ENCODE measurements at regions not wholly inside any gene's neighbourhood (a gene's known extent, or its start where the extent isn't known, plus 50 kb on each side); places are given as distances from the start of the nearest gene placed in this dataset.

GRCh38 chr4:36618102-36618501 lies 336.7 kb downstream of the DTHD1 start:
- no peaks in the 10 kb centered on the region for H3K9me3 Mint-ChIP-seq (ENCODE audit: unreplicated experiment)
- Histone ChIP-seq H3K27me3 (replicated peaks; ENCODE audit: control insufficient read depth, insufficient read depth, low read length) (no peaks in the 10 kb centered on the region; the same call in 1 of the 2 replicates), H3K4me3 (ENCODE audit: low read depth, low read length) (no peak overlapping the region), H3K36me3 (ENCODE audit: control insufficient read depth, insufficient read depth, low read length) (no peaks in the 10 kb centered on the region), H3K4me1 (no peaks in the 10 kb centered on the region), H3K9me3 (no peaks in the 10 kb centered on the region)
- ChIA-PET POLR2A (no interaction called here), CTCF (no interaction called here)
- no peaks in the 10 kb centered on the region for H3K36me3 Mint-ChIP-seq (ENCODE audit: insufficient read depth, unreplicated experiment)
- no TSS peak for BruUV-seq (replicated peaks)
- H3K27me3 Mint-ChIP-seq (ENCODE audit: insufficient read depth, unreplicated experiment), result peaks cover 4% of the 10 kb centered on the region
- DNase-seq, result no peak
- no peak overlapping the region for H3K27ac Mint-ChIP-seq (ENCODE audit: unreplicated experiment)
- intact Hi-C loops (cut with micrococcal nuclease; ENCODE audit: unreplicated experiment), result no loop called here
- H3K4me1 Mint-ChIP-seq (ENCODE audit: low read depth, unreplicated experiment), result no peaks in the 10 kb centered on the region
- no peak overlapping the region for H3K4me3 Mint-ChIP-seq (ENCODE audit: unreplicated experiment)
- TF ChIP-seq, protein P1, sequence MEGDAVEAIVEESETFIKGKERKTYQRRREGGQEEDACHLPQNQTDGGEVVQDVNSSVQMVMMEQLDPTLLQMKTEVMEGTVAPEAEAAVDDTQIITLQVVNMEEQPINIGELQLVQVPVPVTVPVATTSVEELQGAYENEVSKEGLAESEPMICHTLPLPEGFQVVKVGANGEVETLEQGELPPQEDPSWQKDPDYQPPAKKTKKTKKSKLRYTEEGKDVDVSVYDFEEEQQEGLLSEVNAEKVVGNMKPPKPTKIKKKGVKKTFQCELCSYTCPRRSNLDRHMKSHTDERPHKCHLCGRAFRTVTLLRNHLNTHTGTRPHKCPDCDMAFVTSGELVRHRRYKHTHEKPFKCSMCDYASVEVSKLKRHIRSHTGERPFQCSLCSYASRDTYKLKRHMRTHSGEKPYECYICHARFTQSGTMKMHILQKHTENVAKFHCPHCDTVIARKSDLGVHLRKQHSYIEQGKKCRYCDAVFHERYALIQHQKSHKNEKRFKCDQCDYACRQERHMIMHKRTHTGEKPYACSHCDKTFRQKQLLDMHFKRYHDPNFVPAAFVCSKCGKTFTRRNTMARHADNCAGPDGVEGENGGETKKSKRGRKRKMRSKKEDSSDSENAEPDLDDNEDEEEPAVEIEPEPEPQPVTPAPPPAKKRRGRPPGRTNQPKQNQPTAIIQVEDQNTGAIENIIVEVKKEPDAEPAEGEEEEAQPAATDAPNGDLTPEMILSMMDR (IDR thresholded peaks at IDR 0.05; ENCODE audit: insufficient read depth in 1 of 2, low read depth in 1 of 2, low read length in 1 of 2, severe bottlenecking in 1 of 2, unreplicated experiment in 1 of 2), result no peak

DNA sequence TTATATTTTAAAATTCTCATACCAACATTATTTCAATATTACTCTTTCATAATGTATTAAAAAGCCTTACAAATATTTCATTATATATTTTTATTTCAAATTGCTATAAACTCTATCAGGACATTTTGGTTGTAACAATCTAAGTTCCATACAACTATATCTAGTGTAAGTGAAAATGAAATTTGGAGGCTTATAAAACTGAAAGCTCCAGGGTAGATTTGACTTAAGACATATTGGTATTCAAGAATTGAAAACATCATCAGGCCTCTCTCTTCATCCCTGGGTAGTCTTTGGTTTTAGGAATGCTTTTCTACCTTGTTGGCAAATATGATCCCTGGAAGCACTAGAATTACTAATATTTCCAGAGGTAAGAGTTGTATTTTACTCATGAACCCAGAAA lies 342.6 kb downstream of the DTHD1 start:
- Histone ChIP-seq H3K27me3 (replicated peaks; ENCODE audit: control insufficient read depth, insufficient read depth, low read length) (no peaks in the 10 kb centered on the region), H3K9me3 (no peaks in the 10 kb centered on the region), H3K4me1 (no peaks in the 10 kb centered on the region), H3K4me3 (ENCODE audit: low read depth, low read length) (no peak overlapping the region), H3K36me3 (ENCODE audit: control insufficient read depth, insufficient read depth, low read length) (no peaks in the 10 kb centered on the region)
- intact Hi-C loops (cut with micrococcal nuclease; ENCODE audit: unreplicated experiment), result loop anchor here (10.0 kb wide), 1 partner anchor 209 kb away; no protein-coding TSS in a partner anchor
- no peak overlapping the region for H3K4me3 Mint-ChIP-seq (ENCODE audit: unreplicated experiment)
- ChIA-PET POLR2A (no interaction called here), CTCF (no interaction called here)
- TF ChIP-seq, protein P1 (IDR thresholded peaks at IDR 0.05; ENCODE audit: insufficient read depth in 1 of 2, low read depth in 1 of 2, low read length in 1 of 2, severe bottlenecking in 1 of 2, unreplicated experiment in 1 of 2), result no peak
- no peaks in the 10 kb centered on the region for H3K9me3 Mint-ChIP-seq (ENCODE audit: unreplicated experiment)
- H3K27me3 Mint-ChIP-seq (ENCODE audit: insufficient read depth, unreplicated experiment), result peaks cover 2% of the 10 kb centered on the region
- no peak overlapping the region for H3K27ac Mint-ChIP-seq (ENCODE audit: unreplicated experiment)
- H3K36me3 Mint-ChIP-seq (ENCODE audit: insufficient read depth, unreplicated experiment), result no peaks in the 10 kb centered on the region
- no peaks in the 10 kb centered on the region for H3K4me1 Mint-ChIP-seq (ENCODE audit: low read depth, unreplicated experiment)
- BruUV-seq (replicated peaks), result no TSS peak
- DNase-seq, result no peak

- no peaks in the 10 kb centered on the region for H3K9me3 Mint-ChIP-seq (ENCODE audit: unreplicated experiment)
- Histone ChIP-seq H3K36me3 (ENCODE audit: control insufficient read depth, insufficient read depth, low read length) (no peaks in the 10 kb centered on the region), H3K4me1 (no peaks in the 10 kb centered on the region), H3K4me3 (ENCODE audit: low read depth, low read length) (no peak overlapping the region), H3K9me3 (no peaks in the 10 kb centered on the region), H3K27me3 (replicated peaks; ENCODE audit: control insufficient read depth, insufficient read depth, low read length) (no peaks in the 10 kb centered on the region)
- intact Hi-C loops (cut with micrococcal nuclease; ENCODE audit: unreplicated experiment), result no loop called here
- no peaks in the 10 kb centered on the region for H3K4me1 Mint-ChIP-seq (ENCODE audit: low read depth, unreplicated experiment)
- TF ChIP-seq, protein P1 (IDR thresholded peaks at IDR 0.05; ENCODE audit: insufficient read depth in 1 of 2, low read depth in 1 of 2, low read length in 1 of 2, severe bottlenecking in 1 of 2, unreplicated experiment in 1 of 2), result no peak
- no peaks in the 10 kb centered on the region for H3K36me3 Mint-ChIP-seq (ENCODE audit: insufficient read depth, unreplicated experiment)
- no peak overlapping the region for H3K27ac Mint-ChIP-seq (ENCODE audit: unreplicated experiment)
- ChIA-PET CTCF (no interaction called here), POLR2A (no interaction called here)
- no peak overlapping the region for H3K4me3 Mint-ChIP-seq (ENCODE audit: unreplicated experiment)
- peaks cover 3% of the 10 kb centered on the region for H3K27me3 Mint-ChIP-seq (ENCODE audit: insufficient read depth, unreplicated experiment)
- BruUV-seq (replicated peaks), result no TSS peak
- no peak for DNase-seq
Measured at GRCh38 chr4:36638273-36638811, 356.9 kb downstream of the DTHD1 start.

All from Caco-2 (cell line).